GM12872 (cell line): ENCODE measurements at regions not wholly inside any gene's neighbourhood (a gene's known extent, or its start where the extent isn't known, plus 50 kb on each side); places are given as distances from the start of the nearest gene placed in this dataset.

Experiments
- TF ChIP-seq, protein P1 (sequence below): IDR thresholded peaks from 3 replicates; pipeline ENCODE4 v1.5.1; 2011; ENCODE audit warnings: low read depth, mild to moderate bottlenecking, low read length, moderate library complexity; ENCODE audit not compliant: insufficient read depth

DNA sequence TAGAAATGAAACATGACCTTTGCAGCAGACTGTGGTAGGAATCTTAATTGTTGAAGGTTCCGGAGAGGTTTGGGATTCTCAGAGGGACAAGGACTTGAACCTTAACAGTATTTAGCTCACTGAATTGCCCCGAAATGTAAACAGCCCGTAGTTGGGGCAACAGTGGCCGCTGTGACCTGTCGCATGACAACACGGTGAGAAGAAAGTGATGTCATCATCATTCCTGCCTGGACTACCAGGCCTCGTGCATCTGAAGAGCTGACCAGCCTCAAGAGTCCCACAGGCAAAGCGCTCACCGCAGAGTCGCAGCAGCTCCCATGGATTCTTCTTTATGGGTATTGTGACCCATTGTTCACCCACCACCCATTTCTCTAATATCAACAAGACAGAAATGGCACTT, 250.6 kb downstream of the KLF6 start:
- TF ChIP-seq, protein P1, sequence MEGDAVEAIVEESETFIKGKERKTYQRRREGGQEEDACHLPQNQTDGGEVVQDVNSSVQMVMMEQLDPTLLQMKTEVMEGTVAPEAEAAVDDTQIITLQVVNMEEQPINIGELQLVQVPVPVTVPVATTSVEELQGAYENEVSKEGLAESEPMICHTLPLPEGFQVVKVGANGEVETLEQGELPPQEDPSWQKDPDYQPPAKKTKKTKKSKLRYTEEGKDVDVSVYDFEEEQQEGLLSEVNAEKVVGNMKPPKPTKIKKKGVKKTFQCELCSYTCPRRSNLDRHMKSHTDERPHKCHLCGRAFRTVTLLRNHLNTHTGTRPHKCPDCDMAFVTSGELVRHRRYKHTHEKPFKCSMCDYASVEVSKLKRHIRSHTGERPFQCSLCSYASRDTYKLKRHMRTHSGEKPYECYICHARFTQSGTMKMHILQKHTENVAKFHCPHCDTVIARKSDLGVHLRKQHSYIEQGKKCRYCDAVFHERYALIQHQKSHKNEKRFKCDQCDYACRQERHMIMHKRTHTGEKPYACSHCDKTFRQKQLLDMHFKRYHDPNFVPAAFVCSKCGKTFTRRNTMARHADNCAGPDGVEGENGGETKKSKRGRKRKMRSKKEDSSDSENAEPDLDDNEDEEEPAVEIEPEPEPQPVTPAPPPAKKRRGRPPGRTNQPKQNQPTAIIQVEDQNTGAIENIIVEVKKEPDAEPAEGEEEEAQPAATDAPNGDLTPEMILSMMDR, result no peak

DNA sequence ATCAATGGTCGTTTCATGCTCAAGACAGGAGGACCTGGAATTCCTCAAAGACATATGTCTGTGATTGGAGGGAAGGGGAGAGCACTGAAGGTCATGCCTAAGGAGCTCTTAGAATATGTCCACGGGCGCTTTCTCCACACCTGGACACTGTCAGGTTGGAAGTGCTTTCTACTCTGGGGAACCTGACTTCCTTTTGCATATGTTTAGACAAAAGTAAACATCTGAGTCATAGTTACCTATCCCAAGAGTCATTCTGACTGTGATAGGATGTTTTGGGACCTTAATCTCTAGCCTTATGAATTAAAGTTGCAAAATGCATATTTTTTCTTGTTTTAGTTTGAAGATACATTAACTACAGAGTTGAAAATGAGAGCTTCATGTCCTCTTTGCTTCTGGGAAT, 251.7 kb downstream of the KLF6 start:
- TF ChIP-seq, protein P1, result no peak

DNA sequence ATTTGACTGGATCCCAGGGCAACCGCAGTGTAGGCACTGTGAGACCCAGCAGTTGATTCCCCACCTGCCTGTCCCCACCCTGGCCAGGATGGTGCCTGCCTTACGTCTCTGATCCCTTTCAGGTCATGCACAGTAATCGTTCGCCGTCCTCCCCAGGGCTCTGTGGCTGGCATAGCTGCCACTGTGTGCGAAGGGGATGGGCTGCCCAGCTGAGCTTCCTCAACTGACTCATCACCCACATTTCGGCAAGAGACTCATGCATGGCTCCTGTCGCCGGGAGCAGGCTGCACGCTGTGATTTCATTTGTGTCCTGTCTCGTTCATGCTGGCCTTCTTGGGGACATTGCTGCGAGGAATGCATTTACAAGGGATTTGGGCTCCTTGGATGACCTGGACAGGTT, 252.4 kb downstream of the KLF6 start:
- TF ChIP-seq, protein P1, result no peak

DNA sequence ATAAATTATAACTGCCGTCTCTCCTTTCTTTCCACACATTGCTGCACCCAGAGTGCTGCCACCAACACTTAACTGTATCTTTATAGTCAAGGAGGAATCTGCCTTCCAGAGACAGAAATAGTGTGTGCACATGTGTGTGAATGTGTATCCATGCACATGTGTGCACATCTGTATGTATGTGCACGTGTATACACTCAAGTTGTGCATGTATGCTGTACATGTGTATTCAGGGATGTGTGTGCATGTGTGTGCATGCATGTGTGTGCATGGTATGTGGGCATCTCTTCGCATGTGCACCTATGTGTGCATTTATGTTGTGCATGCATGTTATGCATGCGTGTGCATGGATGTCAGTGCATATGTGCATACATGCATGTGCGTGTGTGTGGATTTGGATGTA, 253.3 kb downstream of the KLF6 start:
- TF ChIP-seq, protein P1, result no peak

DNA sequence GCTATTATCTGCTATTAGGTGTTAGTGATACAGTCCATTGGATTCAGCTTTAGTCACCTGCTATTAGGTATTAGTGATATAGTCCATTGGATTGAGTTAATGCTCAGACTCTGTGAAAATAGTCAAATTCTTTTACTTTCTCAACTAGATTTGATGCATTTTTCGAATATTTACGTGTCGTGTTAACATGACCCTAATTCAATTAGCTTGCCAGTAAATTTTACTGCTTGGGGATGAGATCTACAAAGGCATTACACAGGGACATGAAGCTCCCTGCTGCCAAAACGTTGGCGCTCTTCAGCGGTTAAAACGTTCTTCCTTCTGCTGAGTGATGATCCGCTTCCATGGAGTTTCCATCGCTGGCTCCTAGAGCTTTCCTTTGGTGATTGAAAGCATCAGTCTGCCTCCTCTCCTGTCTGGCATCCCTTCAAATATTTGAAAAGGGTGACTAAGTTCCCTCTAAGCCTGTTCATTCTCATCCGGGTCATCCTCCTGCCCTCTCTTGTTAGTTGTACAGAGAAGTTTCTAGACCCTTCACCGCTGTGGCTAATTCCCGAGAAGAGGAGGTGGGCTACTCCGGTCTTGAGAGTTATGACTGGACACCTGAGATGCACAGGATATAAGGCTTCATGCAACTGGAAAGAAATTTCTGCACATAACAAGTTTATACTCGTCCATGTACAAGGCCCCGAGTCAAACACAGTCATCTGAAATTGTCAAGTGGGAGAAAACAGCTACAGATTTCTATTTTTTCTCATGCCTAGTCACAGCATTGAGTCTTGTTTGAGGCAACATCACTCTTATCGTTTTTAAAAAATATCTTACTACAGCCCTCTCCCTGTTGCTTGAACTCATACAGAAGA, 254.0 kb downstream of the KLF6 start:
- TF ChIP-seq, protein P1, result no peak

DNA sequence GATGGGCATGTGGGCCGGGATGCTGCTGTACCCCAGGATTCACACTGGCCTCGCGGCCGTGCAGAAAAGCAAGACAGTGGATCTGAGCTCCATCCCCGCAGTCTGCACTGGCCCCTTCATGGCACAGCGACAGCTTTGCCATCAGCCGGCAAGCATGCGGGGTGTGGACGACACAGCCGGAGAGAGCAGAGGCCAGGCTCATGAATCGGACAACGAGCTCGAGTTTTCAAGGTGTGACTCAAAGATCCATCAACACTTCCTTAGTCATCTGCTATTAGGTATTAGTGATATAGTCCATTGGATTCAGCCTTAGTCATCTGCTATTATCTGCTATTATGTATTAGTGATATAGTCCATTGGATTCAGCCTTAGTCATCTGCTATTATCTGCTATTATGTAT, 254.7 kb downstream of the KLF6 start:
- TF ChIP-seq, protein P1, result no peak

DNA sequence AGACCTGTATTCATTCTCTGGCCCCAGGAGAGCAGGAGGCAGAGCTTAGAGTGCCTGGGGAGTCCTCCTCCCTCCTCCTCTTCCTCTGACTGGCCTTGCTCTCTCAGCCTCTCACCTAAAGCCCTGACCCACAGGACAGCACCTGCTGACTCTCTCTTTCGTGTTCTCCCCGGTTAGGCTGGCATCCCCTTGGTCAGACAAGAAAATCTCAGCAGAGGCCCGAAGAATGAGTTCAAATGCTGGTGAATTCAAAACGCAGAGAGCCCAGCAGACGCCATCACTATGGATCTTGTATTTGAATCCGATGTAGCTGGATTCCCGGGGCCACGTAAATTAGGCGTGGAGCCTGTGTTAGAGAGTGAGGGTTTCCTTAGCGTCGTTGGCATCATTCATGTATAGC, 255.3 kb downstream of the KLF6 start:
- TF ChIP-seq, protein P1, result no peak
